CD14-positive monocyte (primary cell): ENCODE measurements at regions not wholly inside any gene's neighbourhood (a gene's known extent, or its start where the extent isn't known, plus 50 kb on each side); places are given as distances from the start of the nearest gene placed in this dataset.

Source experiments
- DNase-seq, 3 donors: peaks; one replicate each; pipeline ENCODE4 v3.0.0-alpha.2; 2011 to 2022
- H2AFZ ChIP-seq: 2 replicates; pipeline ENCODE4 v1.6.0; 2012; ENCODE audit warnings: mild to moderate bottlenecking, low read depth, low read length, inconsistent platforms; ENCODE audit not compliant: insufficient read depth, poor library complexity, severe bottlenecking
- H3K27ac ChIP-seq, 2 donors: 1 replicate in 1 of 2; 2 replicates in 1 of 2; pipeline ENCODE4 v1.5.1; 2012 to 2013; ENCODE audit warnings: low read length in 2 of 2, control low read depth in 1 of 2, inconsistent platforms in 1 of 2, low read depth in 1 of 2, mild to moderate bottlenecking in 1 of 2
- H3K27me3 ChIP-seq, 2 donors: one replicate each; pipeline versions ENCODE4 v1.6.0 to v1.6.1; 2011 to 2013; ENCODE audit warnings: low read length in 2 of 2; ENCODE audit not compliant: control insufficient read depth in 2 of 2, insufficient read depth in 2 of 2
- H3K36me3 ChIP-seq, 2 donors: replicated peaks in 1 of 2; 1 replicate in 1 of 2; 2 replicates in 1 of 2; pipeline versions ENCODE4 v1.5.1 to v1.6.1; 2012 to 2013; ENCODE audit warnings: low read length in 2 of 2, control low read depth in 1 of 2, inconsistent platforms in 1 of 2, mild to moderate bottlenecking in 1 of 2; ENCODE audit not compliant: insufficient read depth in 2 of 2, control insufficient read depth in 1 of 2
- H3K4me1 ChIP-seq, 2 donors: 1 replicate in 1 of 2; 2 replicates in 1 of 2; pipeline versions ENCODE4 v1.5.1 to v1.6.1; 2012 to 2013; ENCODE audit warnings: low read length in 2 of 2, control low read depth in 1 of 2, inconsistent platforms in 1 of 2, mild to moderate bottlenecking in 1 of 2, moderate library complexity in 1 of 2; ENCODE audit not compliant: insufficient read depth in 2 of 2, control insufficient read depth in 1 of 2
- H3K4me2 ChIP-seq: replicated peaks from 2 replicates; pipeline ENCODE3; 2012; ENCODE audit warnings: low read length, moderate library complexity, mild to moderate bottlenecking; ENCODE audit not compliant: poor library complexity, severe bottlenecking; ENCODE audit errors: extremely low read depth
- H3K4me3 ChIP-seq, 3 experiments: fragments of 200-600 bp in 1 of 3; sonication (generic) in 1 of 3; replicated peaks in 1 of 3; 1 replicate in 2 of 3; 2 replicates in 1 of 3; pipeline ENCODE4 v1.5.1; 2011 to 2013; ENCODE audit warnings: low read length in 3 of 3, mild to moderate bottlenecking in 3 of 3, control low read depth in 2 of 3, low read depth in 2 of 3, inconsistent platforms in 1 of 3, moderate library complexity in 1 of 3
- H3K79me2 ChIP-seq: 2 replicates; pipeline ENCODE4 v1.6.0; 2012; ENCODE audit warnings: mild to moderate bottlenecking, control low read depth, inconsistent platforms, low read length, moderate library complexity; ENCODE audit not compliant: insufficient read depth
- H3K9ac ChIP-seq: 2 replicates; pipeline ENCODE4 v1.6.0; 2017; ENCODE audit warnings: low read length, mild to moderate bottlenecking; ENCODE audit not compliant: insufficient read depth, poor library complexity, severe bottlenecking
- H3K9me3 ChIP-seq, 2 donors: replicated peaks in 1 of 2; 1 replicate in 1 of 2; 2 replicates in 1 of 2; pipeline versions ENCODE4 v1.5.1 to v1.6.1; 2012 to 2013; ENCODE audit warnings: low read length in 2 of 2, control low read depth in 1 of 2; ENCODE audit not compliant: control insufficient read depth in 1 of 2, insufficient read depth in 1 of 2
- H4K20me1 ChIP-seq: 2 replicates; pipeline ENCODE4 v1.6.0; 2012; ENCODE audit warnings: mild to moderate bottlenecking, low read length, control low read depth, moderate library complexity; ENCODE audit not compliant: insufficient read depth
- H3K27ac Mint-ChIP-seq, 7 donors: one replicate each; pipeline ENCODE4 v1.8.0; 2020; ENCODE audit warnings: mild to moderate bottlenecking in 7 of 7, mixed read lengths in 7 of 7, moderate library complexity in 6 of 7, inconsistent platforms in 2 of 7
- H3K27me3 Mint-ChIP-seq, 3 donors: one replicate each; pipeline ENCODE4 v1.8.0; 2021 to 2022; ENCODE audit warnings: low read depth in 3 of 3, mild to moderate bottlenecking in 3 of 3, mixed read lengths in 3 of 3, moderate library complexity in 3 of 3, inconsistent platforms in 1 of 3
- H3K36me3 Mint-ChIP-seq, 2 donors: one replicate each; pipeline ENCODE4 v1.8.0; 2020; ENCODE audit warnings: mixed read lengths in 2 of 2, inconsistent platforms in 1 of 2, mild to moderate bottlenecking in 1 of 2
- H3K4me1 Mint-ChIP-seq: one replicate; pipeline ENCODE4 v1.8.0; 2020; ENCODE audit warnings: mild to moderate bottlenecking, mixed read lengths
- H3K4me3 Mint-ChIP-seq, 2 donors: one replicate each; pipeline ENCODE4 v1.8.0; 2020; ENCODE audit warnings: mild to moderate bottlenecking in 2 of 2, mixed read lengths in 2 of 2, moderate library complexity in 1 of 2
- H3K9me3 Mint-ChIP-seq, 7 donors: one replicate each; pipeline ENCODE4 v1.8.0; 2020 to 2022; ENCODE audit warnings: mixed read lengths in 7 of 7, mild to moderate bottlenecking in 6 of 7, moderate library complexity in 6 of 7, inconsistent platforms in 2 of 7
- WGBS: methylation state at CpG from one replicate; pipeline ENCODE4 v1.1.5; 2013; ENCODE audit warnings: missing lambda C conversion rate; ENCODE audit not compliant: insufficient coverage; 5-methylcytosine and 5-hydroxymethylcytosine counted together
- intact Hi-C, 2 donors: fragments of 100-400 bp; cut with micrococcal nuclease; formaldehyde crosslinking; loops; one replicate each; pipeline versions ENCODE4 v1.15.0 to v1.15.1; 2023
- TF ChIP-seq, protein P1 (sequence below): fragments of 200-600 bp; IDR thresholded peaks from one replicate; pipeline ENCODE4 v1.8.0; 2022; ENCODE audit warnings: antibody characterized with exemption, mild to moderate bottlenecking

DNA sequence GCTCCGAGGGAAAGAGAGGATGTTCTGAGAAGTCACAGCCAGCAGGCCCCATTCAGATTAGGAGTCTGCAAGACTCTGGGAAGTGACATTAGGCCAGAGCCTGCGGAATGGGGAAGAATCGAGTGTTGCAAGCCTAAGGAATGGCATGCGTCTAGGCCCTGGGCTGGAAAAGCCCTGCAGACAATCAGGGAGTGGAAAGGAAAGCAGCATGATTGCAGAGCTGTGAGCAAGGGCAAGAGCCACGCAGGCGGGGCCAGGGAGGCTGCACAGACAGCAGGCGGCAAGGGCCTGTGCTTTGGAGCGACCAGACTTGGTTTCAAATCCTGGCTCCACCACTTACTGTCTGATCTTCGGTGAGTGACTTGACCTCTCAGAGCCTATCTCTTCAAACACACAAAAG, 118.2 kb downstream of the RRAGC start:
- Histone ChIP-seq H3K4me1 (no peaks in the 10 kb centered on the region), H3K27ac (no peak overlapping the region), H3K27me3 (no peaks in the 10 kb centered on the region), H3K36me3 (no peaks in the 10 kb centered on the region), H3K79me2 (no peaks in the 10 kb centered on the region), H2AFZ (no peak overlapping the region), H3K4me2 (no peak overlapping the region), H3K9me3 (no peaks in the 10 kb centered on the region), H4K20me1 (no peaks in the 10 kb centered on the region), H3K9ac (no peak overlapping the region), H3K4me3 (no peak overlapping the region)
- DNase-seq = no peak
- no peaks in the 10 kb centered on the region for H3K4me1 Mint-ChIP-seq
- no peak overlapping the region for H3K4me3 Mint-ChIP-seq
- H3K27me3 Mint-ChIP-seq = peaks cover 2 to 6% (median 5%) of the 10 kb centered on the region in 3 donors
- intact Hi-C loops = no loop called here
- no peaks in the 10 kb centered on the region for H3K36me3 Mint-ChIP-seq
- peaks cover 0 to 5% (median 1%) of the 10 kb centered on the region in 7 donors for H3K9me3 Mint-ChIP-seq
- H3K27ac Mint-ChIP-seq = peak overlapping the region in 2 of 7 donors; percentile 43 to 46
- WGBS = 91% methylated on average over 9 of the region's 9 CpGs
- TF ChIP-seq, protein P1, sequence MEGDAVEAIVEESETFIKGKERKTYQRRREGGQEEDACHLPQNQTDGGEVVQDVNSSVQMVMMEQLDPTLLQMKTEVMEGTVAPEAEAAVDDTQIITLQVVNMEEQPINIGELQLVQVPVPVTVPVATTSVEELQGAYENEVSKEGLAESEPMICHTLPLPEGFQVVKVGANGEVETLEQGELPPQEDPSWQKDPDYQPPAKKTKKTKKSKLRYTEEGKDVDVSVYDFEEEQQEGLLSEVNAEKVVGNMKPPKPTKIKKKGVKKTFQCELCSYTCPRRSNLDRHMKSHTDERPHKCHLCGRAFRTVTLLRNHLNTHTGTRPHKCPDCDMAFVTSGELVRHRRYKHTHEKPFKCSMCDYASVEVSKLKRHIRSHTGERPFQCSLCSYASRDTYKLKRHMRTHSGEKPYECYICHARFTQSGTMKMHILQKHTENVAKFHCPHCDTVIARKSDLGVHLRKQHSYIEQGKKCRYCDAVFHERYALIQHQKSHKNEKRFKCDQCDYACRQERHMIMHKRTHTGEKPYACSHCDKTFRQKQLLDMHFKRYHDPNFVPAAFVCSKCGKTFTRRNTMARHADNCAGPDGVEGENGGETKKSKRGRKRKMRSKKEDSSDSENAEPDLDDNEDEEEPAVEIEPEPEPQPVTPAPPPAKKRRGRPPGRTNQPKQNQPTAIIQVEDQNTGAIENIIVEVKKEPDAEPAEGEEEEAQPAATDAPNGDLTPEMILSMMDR = no peak

DNA sequence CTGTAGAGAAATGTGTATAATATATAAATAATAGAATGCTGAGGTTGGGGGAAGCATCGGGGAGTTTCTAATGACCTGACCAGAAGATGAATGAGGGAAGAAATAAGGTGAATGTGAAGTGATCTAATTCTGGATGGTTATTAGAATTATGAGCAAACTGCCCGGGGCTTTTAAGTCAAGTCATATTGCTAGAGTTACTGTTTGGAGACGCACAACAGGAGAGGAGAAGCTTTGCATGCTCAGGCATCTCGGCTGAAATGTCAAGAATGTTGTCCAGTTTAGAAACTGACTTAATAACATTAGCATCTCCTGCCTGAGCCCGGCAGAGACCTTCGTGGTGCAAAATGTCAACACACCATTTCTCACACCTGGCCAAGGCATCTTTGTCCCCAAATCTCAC, 119.1 kb downstream of the RRAGC start:
- H3K9ac ChIP-seq = no peak overlapping the region
- no peak for DNase-seq
- no peak overlapping the region for H3K27ac Mint-ChIP-seq
- H3K4me3 Mint-ChIP-seq = no peak overlapping the region
- H3K27ac ChIP-seq = no peak overlapping the region
- H3K79me2 ChIP-seq = no peaks in the 10 kb centered on the region
- no peaks in the 10 kb centered on the region for H3K4me1 Mint-ChIP-seq
- no peaks in the 10 kb centered on the region for H3K27me3 ChIP-seq
- no peaks in the 10 kb centered on the region for H4K20me1 ChIP-seq
- WGBS = 100% methylated on average over 3 of the region's 6 CpGs
- H3K27me3 Mint-ChIP-seq = peaks cover 4 to 5% (median 4%) of the 10 kb centered on the region in 3 donors
- no peak overlapping the region for H2AFZ ChIP-seq
- peaks cover 0 to 5% (median 1%) of the 10 kb centered on the region in 7 donors for H3K9me3 Mint-ChIP-seq
- TF ChIP-seq, protein P1 = no peak
- H3K4me3 ChIP-seq = no peak overlapping the region
- no peaks in the 10 kb centered on the region for H3K9me3 ChIP-seq
- no peak overlapping the region for H3K4me2 ChIP-seq
- intact Hi-C loops = no loop called here
- no peaks in the 10 kb centered on the region for H3K36me3 Mint-ChIP-seq
- no peaks in the 10 kb centered on the region for H3K36me3 ChIP-seq
- H3K4me1 ChIP-seq = no peaks in the 10 kb centered on the region
